HG02798 (cell line): ENCODE measurements at regions not wholly inside any gene's neighbourhood (a gene's known extent, or its start where the extent isn't known, plus 50 kb on each side); places are given as distances from the start of the nearest gene placed in this dataset.
"Not testable (repeated sequence)": the region's sequence is repeated elsewhere in the genome, so short reads cannot be mapped to it uniquely, and the experiment has no call there.

Source experiments
- ATAC-seq: cut with Tn5 transposase; IDR thresholded peaks from one replicate; pipeline ENCODE4 v1.9.1; 2021; ENCODE audit warnings: mild to moderate bottlenecking; ENCODE audit not compliant: unreplicated experiment, poor library complexity

GRCh38 chr6:68039641-68040311 is 595.3 kb upstream of the ADGRB3 start:
- no peak for ATAC-seq

DNA sequence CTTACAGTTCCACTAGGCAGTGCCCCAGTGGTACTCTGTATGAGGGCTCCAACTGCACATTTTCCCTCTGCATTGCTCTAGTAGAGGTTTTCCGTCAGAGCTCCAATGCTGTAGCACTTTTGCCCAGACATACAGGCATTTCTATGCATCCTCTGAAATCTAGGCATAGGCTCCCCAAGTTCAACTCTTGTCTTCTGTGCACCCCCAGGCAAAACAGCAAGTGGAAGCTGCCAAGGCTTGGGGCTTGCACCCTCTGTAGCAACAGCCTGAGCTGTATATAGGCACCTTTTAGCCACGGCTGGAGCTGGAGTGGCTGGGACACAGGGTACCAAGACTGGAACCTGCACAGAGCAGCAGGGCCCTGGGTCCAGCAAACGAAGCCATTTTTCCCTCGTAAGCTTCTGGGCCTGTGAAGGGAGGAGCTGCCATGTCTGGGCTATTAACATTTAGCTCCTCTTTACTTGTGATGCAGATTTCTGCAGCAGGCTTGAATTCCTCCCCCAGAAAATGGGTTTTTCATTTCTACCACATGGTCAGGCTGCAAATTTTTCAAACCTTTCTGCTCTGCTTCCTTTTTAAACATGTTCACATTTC is 596.2 kb upstream of the ADGRB3 start:
- no peak for ATAC-seq

GRCh38 chr6:68032217-68032616 is 602.9 kb upstream of the ADGRB3 start:
- no peak for ATAC-seq

- ATAC-seq: no peak
Observed at GRCh38 chr6:68031054-68031453, 604.0 kb upstream of the ADGRB3 start.

GRCh38 chr6:68026483-68026882 is 608.6 kb upstream of the ADGRB3 start:
- ATAC-seq: no peak

DNA sequence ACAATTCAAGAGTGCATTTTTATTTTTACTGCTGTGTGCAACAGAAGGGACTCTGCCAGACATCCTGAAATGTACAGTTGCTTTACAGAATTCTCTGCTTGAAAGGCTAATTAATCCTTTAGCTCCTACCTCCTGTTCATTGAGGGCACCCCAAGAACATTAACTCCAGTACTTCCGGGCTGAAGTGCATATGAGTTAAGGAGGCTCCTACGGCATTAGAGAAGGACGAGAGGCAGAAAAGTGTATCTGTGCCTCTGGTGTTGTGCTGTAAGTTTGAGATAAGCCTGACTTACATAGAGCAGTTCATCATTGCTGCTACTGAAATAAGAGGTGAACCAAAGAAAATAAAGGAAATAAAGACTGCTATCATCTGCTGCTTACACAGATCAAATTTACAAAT is 609.3 kb upstream of the ADGRB3 start:
- no peak for ATAC-seq

DNA sequence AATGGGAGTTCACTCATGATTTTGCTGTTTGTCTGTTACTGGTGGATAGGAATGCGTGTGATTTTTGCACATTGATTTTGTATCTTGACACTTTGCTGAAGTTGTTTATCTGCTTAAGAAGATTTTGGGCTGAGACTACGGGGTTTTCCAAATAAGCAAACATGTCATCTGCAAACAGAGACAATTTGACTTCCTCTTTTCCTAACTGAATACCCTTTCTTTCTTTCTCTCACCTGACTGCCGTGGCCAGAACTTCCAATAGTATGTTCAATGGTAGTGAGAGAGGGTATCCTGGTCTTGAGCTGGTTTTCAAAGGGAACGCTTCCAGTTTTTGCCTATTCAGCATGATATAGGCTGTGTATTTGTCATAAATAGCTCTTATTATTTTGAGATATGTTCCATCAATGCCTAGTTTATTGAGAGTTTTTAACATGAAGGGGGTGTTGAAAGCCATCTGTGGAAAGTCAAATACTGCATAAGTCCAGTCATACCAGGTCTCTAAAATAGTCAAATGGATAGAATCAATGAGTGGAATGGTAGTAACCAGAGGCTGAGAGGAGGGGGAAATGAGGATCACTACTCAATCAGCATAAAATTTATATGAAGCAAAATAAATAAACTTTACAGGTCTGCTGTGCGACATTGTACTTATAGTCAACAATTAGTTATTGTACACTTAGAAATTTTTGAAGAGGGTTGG is 610.4 kb upstream of the ADGRB3 start:
- no peak for ATAC-seq

GRCh38 chr6:68022968-68023367 is 612.1 kb upstream of the ADGRB3 start:
- ATAC-seq: not testable (repeated sequence)

DNA sequence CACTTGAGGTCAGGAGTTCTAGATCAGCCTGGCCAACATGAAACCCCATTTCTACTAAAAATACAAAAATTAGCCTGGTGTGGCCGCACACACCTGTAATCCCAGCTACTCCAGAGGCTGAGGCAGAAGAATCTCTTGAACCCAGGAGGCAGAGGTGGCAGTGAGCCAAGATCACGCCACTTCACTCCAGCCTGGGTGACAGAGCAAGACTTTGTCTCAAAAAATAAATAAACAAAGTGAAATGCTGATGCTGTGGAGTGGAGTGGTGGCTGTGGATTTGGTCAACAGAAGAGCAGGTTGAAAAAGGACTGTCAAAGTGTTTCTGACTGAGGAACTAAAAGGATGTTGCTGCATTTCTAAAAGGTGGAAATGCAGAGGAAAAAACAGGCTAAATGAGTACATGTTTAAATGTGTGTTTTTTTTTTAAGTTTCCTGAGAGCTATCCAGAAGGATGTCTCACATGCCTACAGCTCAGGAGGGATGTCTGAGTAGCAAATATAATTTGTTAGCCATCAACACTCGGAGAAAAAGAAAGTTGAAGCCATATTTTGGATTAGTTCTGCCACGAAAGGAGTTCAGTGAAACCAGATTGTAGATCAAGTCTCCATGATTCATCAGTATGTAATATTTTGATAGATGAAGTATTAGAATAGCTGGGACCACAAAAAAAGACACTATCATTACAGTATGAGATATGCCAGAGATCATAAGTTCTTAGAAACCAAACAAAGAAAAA is 621.1 kb upstream of the ADGRB3 start:
- no peak for ATAC-seq

DNA sequence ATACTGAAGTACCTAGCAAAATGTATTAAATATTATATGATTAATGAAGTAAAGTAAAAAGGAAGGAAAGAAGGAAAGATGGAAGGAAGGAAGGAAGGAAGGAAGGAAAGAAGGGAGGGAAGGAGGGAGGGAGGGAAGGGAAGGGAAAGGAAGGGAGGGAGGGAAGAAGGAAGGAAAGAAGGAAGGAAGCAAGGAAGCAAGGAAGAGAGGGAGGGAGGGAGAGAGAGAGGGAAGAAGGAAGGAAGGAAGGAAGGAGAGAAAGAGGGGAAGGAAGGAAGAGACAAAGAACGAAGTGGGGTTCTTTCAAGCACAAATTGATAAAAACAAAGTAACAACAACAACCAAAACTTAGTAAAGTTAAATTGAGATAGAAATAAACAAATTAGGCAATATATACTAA is 622.3 kb upstream of the ADGRB3 start:
- ATAC-seq: no peak

DNA sequence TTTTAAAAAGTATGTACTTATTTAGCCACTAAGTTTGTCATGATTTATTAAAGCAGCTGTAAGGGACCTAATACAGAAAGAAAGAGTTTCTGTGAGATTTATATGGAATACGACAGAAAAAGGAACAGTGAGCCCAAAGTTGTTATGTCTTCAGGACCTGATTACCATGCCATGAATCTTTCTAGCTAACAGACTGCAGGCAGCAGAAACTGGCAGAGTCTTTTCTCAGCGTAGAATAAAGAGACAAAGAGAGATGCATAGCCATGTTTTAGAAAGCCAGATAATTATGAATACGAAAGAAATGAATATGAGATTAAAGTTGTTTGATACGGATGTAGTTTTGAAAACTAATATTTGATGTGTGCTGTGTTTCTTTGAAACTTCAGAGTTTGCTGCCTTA is 624.1 kb upstream of the ADGRB3 start:
- ATAC-seq: no peak

DNA sequence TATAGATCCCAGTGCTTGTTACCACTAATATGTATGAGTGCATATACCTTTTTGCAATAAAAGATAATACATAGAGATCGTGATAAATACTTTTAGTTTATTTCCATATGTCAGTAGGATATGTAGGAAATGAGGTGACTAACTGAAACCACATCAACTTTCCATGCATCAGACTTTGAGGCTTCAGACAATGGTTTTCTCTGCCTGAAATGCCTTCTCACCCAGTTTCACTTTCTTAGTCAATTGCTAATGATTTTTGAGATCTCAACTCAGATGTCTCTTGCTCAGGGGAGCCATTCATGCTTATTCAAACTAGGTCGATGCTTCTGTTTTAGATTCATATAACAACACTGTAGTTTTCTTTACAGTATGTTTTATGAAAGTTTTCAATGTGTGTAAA is 626.6 kb upstream of the ADGRB3 start:
- no peak for ATAC-seq

DNA sequence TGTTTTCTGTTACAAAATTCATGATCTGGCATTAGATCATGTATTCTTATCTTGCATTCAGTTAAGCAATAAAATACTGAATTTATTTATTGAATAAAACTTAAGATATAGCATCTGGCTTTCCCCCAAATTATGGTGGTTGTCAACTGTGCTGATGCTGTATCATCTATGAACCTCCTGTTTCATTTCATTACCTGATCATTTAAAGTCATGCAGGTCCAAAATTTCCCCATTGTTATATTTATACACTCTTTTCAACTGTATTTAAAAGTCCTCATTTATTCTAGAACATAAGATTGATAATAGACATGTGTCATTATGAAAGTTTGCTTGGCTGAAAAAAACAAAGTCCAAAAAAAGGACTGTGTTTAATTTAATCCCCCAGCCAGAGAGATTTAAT is 627.4 kb upstream of the ADGRB3 start:
- no peak for ATAC-seq

- no peak for ATAC-seq
Observed at GRCh38 chr6:67986694-67987232, 648.3 kb upstream of the ADGRB3 start.

DNA sequence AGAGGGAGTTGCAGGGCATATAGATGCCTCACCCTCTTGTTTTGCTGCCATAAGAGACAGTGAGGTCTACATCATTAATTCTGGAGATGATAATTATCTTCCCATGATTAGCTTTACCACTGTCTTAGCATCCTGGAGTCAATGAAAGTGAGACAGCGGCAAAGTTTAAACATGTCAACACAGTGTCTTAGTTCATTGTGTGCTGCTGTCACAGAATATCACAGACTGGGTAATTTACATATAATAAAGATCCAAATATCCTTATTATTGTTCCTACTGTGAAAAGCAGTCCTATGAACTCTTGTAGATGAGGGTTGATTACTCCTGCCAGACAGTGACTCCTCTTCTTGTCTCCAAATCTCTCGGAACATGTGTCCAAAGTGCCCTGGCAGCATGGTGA is 658.6 kb upstream of the ADGRB3 start:
- ATAC-seq: no peak

DNA sequence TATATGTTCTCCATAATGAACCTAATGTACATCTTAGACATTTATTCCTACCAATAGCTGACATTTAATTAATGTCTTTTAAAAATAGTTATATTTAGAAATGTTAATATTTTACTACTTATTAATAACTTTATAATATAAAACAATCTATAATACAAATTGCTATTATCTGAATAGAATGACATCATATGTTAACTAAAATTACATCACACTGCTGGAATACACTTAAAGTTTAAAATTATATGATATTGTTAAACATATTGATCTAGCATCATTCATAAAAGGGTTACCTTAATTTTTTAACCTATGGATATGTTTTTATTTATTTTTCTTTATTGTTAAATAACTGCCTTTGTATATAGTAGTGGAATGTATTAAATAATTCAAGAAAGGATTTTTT is 660.2 kb upstream of the ADGRB3 start:
- no peak for ATAC-seq

GRCh38 chr6:67971812-67972211 is 663.3 kb upstream of the ADGRB3 start:
- ATAC-seq: no peak

- ATAC-seq: no peak
Observed at GRCh38 chr6:67966830-67967229, 668.3 kb upstream of the ADGRB3 start.

DNA sequence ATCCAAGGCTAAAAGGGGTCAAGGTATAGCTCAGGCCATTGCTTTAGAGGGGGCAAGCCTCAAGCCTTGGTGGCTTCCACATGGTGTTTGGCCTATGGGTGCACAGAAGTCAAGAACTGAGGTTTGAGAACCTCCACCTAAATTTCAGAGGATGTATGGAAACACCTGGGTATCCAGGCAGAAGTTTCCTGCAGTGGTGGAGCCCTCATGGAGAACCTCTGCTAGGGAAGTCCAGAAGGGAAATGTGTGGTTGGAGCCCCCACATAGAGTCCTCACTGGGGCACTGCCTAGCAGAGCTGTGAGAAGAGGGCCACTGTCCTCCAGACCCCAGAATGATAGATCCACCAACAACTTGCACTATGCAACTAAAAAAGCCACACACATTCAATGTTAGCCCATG is 678.7 kb upstream of the ADGRB3 start:
- ATAC-seq: no peak

DNA sequence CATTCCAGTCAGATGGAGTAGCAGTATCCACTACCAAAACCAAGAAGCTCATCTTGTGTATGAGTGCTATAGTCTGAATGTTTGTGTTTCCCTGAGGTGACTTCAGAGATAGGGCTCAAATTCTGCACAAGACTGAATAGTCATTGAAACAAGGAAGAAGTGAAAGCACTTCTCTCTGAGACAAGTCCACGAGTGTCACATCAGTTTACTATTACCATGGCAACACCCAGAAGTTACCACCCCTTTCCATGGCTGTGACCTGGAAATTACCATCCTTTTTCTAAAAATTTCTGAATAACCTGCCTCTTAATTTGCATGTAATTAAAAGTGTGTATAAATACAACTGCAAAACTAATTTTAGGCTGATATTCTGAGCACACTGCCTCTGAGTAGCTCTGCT is 682.1 kb upstream of the ADGRB3 start:
- no peak for ATAC-seq

- no peak for ATAC-seq
Observed at GRCh38 chr6:67952121-67952520, 683.0 kb upstream of the ADGRB3 start.
